Mammary epithelial cell (primary cell): ENCODE measurements at regions not wholly inside any gene's neighbourhood (a gene's known extent, or its start where the extent isn't known, plus 50 kb on each side); places are given as distances from the start of the nearest gene placed in this dataset.

Experiments used
- EZH2 ChIP-seq: IDR thresholded peaks from 2 replicates; pipeline ENCODE4 v1.6.1; 2012; ENCODE audit warnings: low read length, inconsistent platforms, borderline replicate concordance
- TF ChIP-seq, protein P1 (sequence below), 2 donors: IDR thresholded peaks in 1 of 2; conservative IDR thresholded peaks in 1 of 2; 2 replicates each; pipeline ENCODE4 v1.5.1; 2011 to 2012; ENCODE audit warnings: inconsistent platforms in 2 of 2, low read length in 2 of 2, mild to moderate bottlenecking in 2 of 2, control low read depth in 1 of 2, low read depth in 1 of 2; ENCODE audit not compliant: insufficient read depth in 1 of 2; ENCODE audit errors: extremely low read depth in 1 of 2

- TF ChIP-seq, protein P1, sequence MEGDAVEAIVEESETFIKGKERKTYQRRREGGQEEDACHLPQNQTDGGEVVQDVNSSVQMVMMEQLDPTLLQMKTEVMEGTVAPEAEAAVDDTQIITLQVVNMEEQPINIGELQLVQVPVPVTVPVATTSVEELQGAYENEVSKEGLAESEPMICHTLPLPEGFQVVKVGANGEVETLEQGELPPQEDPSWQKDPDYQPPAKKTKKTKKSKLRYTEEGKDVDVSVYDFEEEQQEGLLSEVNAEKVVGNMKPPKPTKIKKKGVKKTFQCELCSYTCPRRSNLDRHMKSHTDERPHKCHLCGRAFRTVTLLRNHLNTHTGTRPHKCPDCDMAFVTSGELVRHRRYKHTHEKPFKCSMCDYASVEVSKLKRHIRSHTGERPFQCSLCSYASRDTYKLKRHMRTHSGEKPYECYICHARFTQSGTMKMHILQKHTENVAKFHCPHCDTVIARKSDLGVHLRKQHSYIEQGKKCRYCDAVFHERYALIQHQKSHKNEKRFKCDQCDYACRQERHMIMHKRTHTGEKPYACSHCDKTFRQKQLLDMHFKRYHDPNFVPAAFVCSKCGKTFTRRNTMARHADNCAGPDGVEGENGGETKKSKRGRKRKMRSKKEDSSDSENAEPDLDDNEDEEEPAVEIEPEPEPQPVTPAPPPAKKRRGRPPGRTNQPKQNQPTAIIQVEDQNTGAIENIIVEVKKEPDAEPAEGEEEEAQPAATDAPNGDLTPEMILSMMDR (conservative IDR thresholded peaks at IDR 0.05 in 1 of 2, IDR thresholded peaks at IDR 0.05 in 1 of 2; ENCODE audit: extremely low read depth in 1 of 2, insufficient read depth in 1 of 2, low read depth in 1 of 2, low read length in 2 of 2) = no peak
- TF ChIP-seq EZH2 = no peak
These were observed 199.3 kb downstream of the ALG10B start for GRCh38 chr12:38515912-38516311.
